GM23248 (cell line): ENCODE measurements at regions not wholly inside any gene's neighbourhood (a gene's known extent, or its start where the extent isn't known, plus 50 kb on each side); places are given as distances from the start of the nearest gene placed in this dataset.

Source experiments
- EZH2 ChIP-seq: fragments of 200-600 bp; sonication (generic); IDR thresholded peaks from 2 replicates; pipeline ENCODE4 v1.6.1; 2018; ENCODE audit warnings: antibody characterized with exemption, mild to moderate bottlenecking; ENCODE audit not compliant: insufficient read depth, poor library complexity, severe bottlenecking
- EZH2phosphoT487 ChIP-seq: fragments of 200-600 bp; sonication (generic); IDR thresholded peaks from 2 replicates; pipeline ENCODE4 v1.6.1; 2018; ENCODE audit warnings: antibody characterized with exemption, moderate library complexity, mild to moderate bottlenecking, low read depth; ENCODE audit not compliant: insufficient read depth

GRCh38 chr16:86324320-86324719, 186.0 kb upstream of the FOXF1 start:
- TF ChIP-seq EZH2 = no peak
- TF ChIP-seq EZH2phosphoT487 = no peak
